ENCODE measurements at regions not wholly inside any gene's neighbourhood (a gene's known extent, or its start where the extent isn't known, plus 50 kb on each side); places are given as distances from the start of the nearest gene placed in this dataset.
A peak's percentile ranks its signal among the peaks of the same experiment; 100 is the strongest.
"Not testable (repeated sequence)": the region's sequence is repeated elsewhere in the genome, so short reads cannot be mapped to it uniquely, and the experiment has no call there.

- Mint-ChIP-seq H3K27me3 (peaks cover 12% of the 10 kb centered on the region), H3K27ac (no peak overlapping the region), H3K9me3 (no peaks in the 10 kb centered on the region), H3K36me3 (no peaks in the 10 kb centered on the region), H3K4me1 (no peaks in the 10 kb centered on the region), H3K4me3 (no peak overlapping the region)
Measured at GRCh38 chr16:17564856-17565255, 94.1 kb upstream of the XYLT1 start.

GRCh38 chr16:17563323-17564091, 92.7 kb upstream of the XYLT1 start:
- Mint-ChIP-seq H3K36me3 (no peaks in the 10 kb centered on the region), H3K27ac (no peak overlapping the region), H3K9me3 (peaks cover 0 to 1% (median 0%) of the 10 kb centered on the region in 3 donors), H3K27me3 (peaks cover 12% of the 10 kb centered on the region), H3K4me1 (no peaks in the 10 kb centered on the region), H3K4me3 (peak overlapping the region in 1 of 4 donors; percentile 19)

GRCh38 chr16:17561056-17561455, 90.3 kb upstream of the XYLT1 start:
- peaks cover 14% of the 10 kb centered on the region for H3K27me3 Mint-ChIP-seq
- no peaks in the 10 kb centered on the region for H3K4me1 Mint-ChIP-seq
- no peak overlapping the region for H3K27ac Mint-ChIP-seq
- H3K9me3 Mint-ChIP-seq, result peaks cover 0 to 1% (median 0%) of the 10 kb centered on the region in 3 donors
- H3K4me3 Mint-ChIP-seq, result no peak overlapping the region
- H3K36me3 Mint-ChIP-seq, result no peaks in the 10 kb centered on the region

GRCh38 chr16:17560548-17560947, 89.8 kb upstream of the XYLT1 start:
- H3K36me3 Mint-ChIP-seq, result peaks cover under 1% of the 10 kb centered on the region
- peaks cover 0 to 1% (median 0%) of the 10 kb centered on the region in 3 donors for H3K9me3 Mint-ChIP-seq
- no peak overlapping the region for H3K27ac Mint-ChIP-seq
- no peak overlapping the region for H3K4me3 Mint-ChIP-seq
- peaks cover 0 to 1% (median under 1%) of the 10 kb centered on the region in 3 donors for H3K4me1 Mint-ChIP-seq
- H3K27me3 Mint-ChIP-seq, result peaks cover 13% of the 10 kb centered on the region

- Mint-ChIP-seq H3K4me1 (peaks cover 0 to 8% (median 8%) of the 10 kb centered on the region in 3 donors), H3K36me3 (peaks cover 6% of the 10 kb centered on the region), H3K27ac (no peak overlapping the region), H3K27me3 (peaks cover 17% of the 10 kb centered on the region), H3K4me3 (no peak overlapping the region), H3K9me3 (peaks cover 0 to 1% (median 0%) of the 10 kb centered on the region in 3 donors)
Measured at GRCh38 chr16:17559394-17559793, 88.6 kb upstream of the XYLT1 start.

- Mint-ChIP-seq H3K9me3 (peaks cover 0 to 1% (median 0%) of the 10 kb centered on the region in 3 donors), H3K4me1 (peaks cover 0 to 8% (median 8%) of the 10 kb centered on the region in 3 donors), H3K4me3 (no peak overlapping the region), H3K27ac (no peak overlapping the region), H3K36me3 (peaks cover 9% of the 10 kb centered on the region), H3K27me3 (peaks cover 16% of the 10 kb centered on the region)
Measured at GRCh38 chr16:17557949-17558348, 87.2 kb upstream of the XYLT1 start.

- Mint-ChIP-seq H3K4me1 (peaks cover 0 to 8% (median 8%) of the 10 kb centered on the region in 3 donors), H3K27me3 (peaks cover 20% of the 10 kb centered on the region), H3K36me3 (peaks cover 9% of the 10 kb centered on the region), H3K9me3 (peaks cover 0 to 1% (median 0%) of the 10 kb centered on the region in 3 donors), H3K4me3 (no peak overlapping the region), H3K27ac (no peak overlapping the region)
Measured at GRCh38 chr16:17557480-17557879, 86.7 kb upstream of the XYLT1 start.

- Mint-ChIP-seq H3K4me3 (no peak overlapping the region), H3K4me1 (peaks cover 0 to 8% (median 8%) of the 10 kb centered on the region in 3 donors), H3K9me3 (peaks cover 0 to 1% (median 0%) of the 10 kb centered on the region in 3 donors), H3K27ac (no peak overlapping the region), H3K27me3 (peaks cover 17% of the 10 kb centered on the region), H3K36me3 (peaks cover 9% of the 10 kb centered on the region)
Measured at GRCh38 chr16:17556276-17557052, 85.7 kb upstream of the XYLT1 start.

- peaks cover 19% of the 10 kb centered on the region for H3K27me3 Mint-ChIP-seq
Measured at GRCh38 chr16:17555176-17555575, 84.4 kb upstream of the XYLT1 start.

GRCh38 chr16:17552351-17552750, 81.6 kb upstream of the XYLT1 start:
- H3K27me3 Mint-ChIP-seq, result peaks cover 19% of the 10 kb centered on the region
- H3K4me3 Mint-ChIP-seq, result no peak overlapping the region
- peaks cover 9% of the 10 kb centered on the region for H3K36me3 Mint-ChIP-seq
- H3K27ac Mint-ChIP-seq, result no peak overlapping the region
- no peaks in the 10 kb centered on the region for H3K9me3 Mint-ChIP-seq
- peaks cover 0 to 10% (median 8%) of the 10 kb centered on the region in 3 donors for H3K4me1 Mint-ChIP-seq

More at GRCh38 chr16:17555176-17555575, 84.4 kb upstream of the XYLT1 start:
- Mint-ChIP-seq H3K4me1 (peaks cover 0 to 10% (median 8%) of the 10 kb centered on the region in 3 donors), H3K4me3 (no peak overlapping the region), H3K36me3 (peaks cover 9% of the 10 kb centered on the region), H3K9me3 (peaks cover 0 to 1% (median 0%) of the 10 kb centered on the region in 3 donors), H3K27ac (no peak overlapping the region)

- H3K36me3 Mint-ChIP-seq, H3K9me3 Mint-ChIP-seq, H3K27ac Mint-ChIP-seq, H3K4me3 Mint-ChIP-seq, H3K4me1 Mint-ChIP-seq: not testable (repeated sequence)
- peaks cover 19% of the 10 kb centered on the region for H3K27me3 Mint-ChIP-seq
Measured at GRCh38 chr16:17551682-17552081, 80.9 kb upstream of the XYLT1 start.

- H3K9me3 Mint-ChIP-seq, result peaks cover 0 to 3% (median 0%) of the 10 kb centered on the region in 3 donors
- H3K4me1 Mint-ChIP-seq, result peaks cover 0 to 2% (median 0%) of the 10 kb centered on the region in 3 donors
- H3K27ac Mint-ChIP-seq, result no peak overlapping the region
- peaks cover 2% of the 10 kb centered on the region for H3K36me3 Mint-ChIP-seq
- peaks cover 10% of the 10 kb centered on the region for H3K27me3 Mint-ChIP-seq
- H3K4me3 Mint-ChIP-seq, result no peak overlapping the region
Measured at GRCh38 chr16:17548825-17549224, 78.1 kb upstream of the XYLT1 start.

- H3K27me3 Mint-ChIP-seq, result peaks cover 8% of the 10 kb centered on the region
- peaks cover 2% of the 10 kb centered on the region for H3K36me3 Mint-ChIP-seq
- no peaks in the 10 kb centered on the region for H3K4me1 Mint-ChIP-seq
- peaks cover 0 to 3% (median 0%) of the 10 kb centered on the region in 3 donors for H3K9me3 Mint-ChIP-seq
- H3K4me3 Mint-ChIP-seq, result no peak overlapping the region
- H3K27ac Mint-ChIP-seq, result no peak overlapping the region
Measured at GRCh38 chr16:17544785-17545184, 74.0 kb upstream of the XYLT1 start.

- H3K4me1 Mint-ChIP-seq, result no peaks in the 10 kb centered on the region
- peaks cover 2% of the 10 kb centered on the region for H3K36me3 Mint-ChIP-seq
- H3K4me3 Mint-ChIP-seq, result no peak overlapping the region
- H3K9me3 Mint-ChIP-seq, result peaks cover 0 to 3% (median 0%) of the 10 kb centered on the region in 3 donors
- H3K27ac Mint-ChIP-seq, result no peak overlapping the region
- H3K27me3 Mint-ChIP-seq, result peaks cover 10% of the 10 kb centered on the region
Measured at GRCh38 chr16:17544304-17544703, 73.5 kb upstream of the XYLT1 start.

GRCh38 chr16:17543073-17543472, 72.3 kb upstream of the XYLT1 start:
- peaks cover 13% of the 10 kb centered on the region for H3K27me3 Mint-ChIP-seq
- no peaks in the 10 kb centered on the region for H3K4me1 Mint-ChIP-seq
- no peak overlapping the region for H3K4me3 Mint-ChIP-seq
- no peak overlapping the region for H3K27ac Mint-ChIP-seq
- H3K9me3 Mint-ChIP-seq, result peaks cover 0 to 3% (median 0%) of the 10 kb centered on the region in 3 donors
- peaks cover 2% of the 10 kb centered on the region for H3K36me3 Mint-ChIP-seq

Data from IgD-negative memory B cell (primary cell).